ENCODE measurements at regions not wholly inside any gene's neighbourhood (a gene's known extent, or its start where the extent isn't known, plus 50 kb on each side); places are given as distances from the start of the nearest gene placed in this dataset.

DNA sequence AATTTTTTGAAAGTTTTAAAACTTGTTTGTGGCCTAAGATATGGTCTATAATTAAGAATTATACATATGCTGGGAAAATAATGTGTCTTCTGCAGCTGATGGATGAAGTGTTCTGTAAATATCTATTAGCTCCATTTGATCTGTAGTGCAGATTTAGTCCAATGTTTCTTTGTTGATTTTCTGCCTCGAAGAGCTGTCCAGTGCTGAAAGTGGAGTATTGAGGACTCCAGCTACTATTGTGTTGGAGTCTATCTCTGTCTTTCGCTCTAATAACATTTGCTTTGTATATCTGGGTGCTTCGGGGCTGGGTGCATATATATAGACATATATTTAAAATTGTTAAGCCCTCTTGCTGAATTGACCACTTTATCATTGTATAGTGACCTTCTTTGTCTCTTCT lies 2127.3 kb downstream of the PCDH7 start:
- TF ChIP-seq, protein P1, sequence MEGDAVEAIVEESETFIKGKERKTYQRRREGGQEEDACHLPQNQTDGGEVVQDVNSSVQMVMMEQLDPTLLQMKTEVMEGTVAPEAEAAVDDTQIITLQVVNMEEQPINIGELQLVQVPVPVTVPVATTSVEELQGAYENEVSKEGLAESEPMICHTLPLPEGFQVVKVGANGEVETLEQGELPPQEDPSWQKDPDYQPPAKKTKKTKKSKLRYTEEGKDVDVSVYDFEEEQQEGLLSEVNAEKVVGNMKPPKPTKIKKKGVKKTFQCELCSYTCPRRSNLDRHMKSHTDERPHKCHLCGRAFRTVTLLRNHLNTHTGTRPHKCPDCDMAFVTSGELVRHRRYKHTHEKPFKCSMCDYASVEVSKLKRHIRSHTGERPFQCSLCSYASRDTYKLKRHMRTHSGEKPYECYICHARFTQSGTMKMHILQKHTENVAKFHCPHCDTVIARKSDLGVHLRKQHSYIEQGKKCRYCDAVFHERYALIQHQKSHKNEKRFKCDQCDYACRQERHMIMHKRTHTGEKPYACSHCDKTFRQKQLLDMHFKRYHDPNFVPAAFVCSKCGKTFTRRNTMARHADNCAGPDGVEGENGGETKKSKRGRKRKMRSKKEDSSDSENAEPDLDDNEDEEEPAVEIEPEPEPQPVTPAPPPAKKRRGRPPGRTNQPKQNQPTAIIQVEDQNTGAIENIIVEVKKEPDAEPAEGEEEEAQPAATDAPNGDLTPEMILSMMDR (IDR thresholded peaks at IDR 0.05), result no peak
- TF ChIP-seq EZH2phosphoT487 (IDR thresholded peaks at IDR 0.05) (no peak), EZH2 (IDR thresholded peaks at IDR 0.05) (no peak)

Data from neural progenitor cell (in vitro differentiated cells).